Endodermal cell (in vitro differentiated cells): ENCODE measurements at regions not wholly inside any gene's neighbourhood (a gene's known extent, or its start where the extent isn't known, plus 50 kb on each side); places are given as distances from the start of the nearest gene placed in this dataset.

Source experiments
- DNase-seq: peaks from one replicate; pipeline ENCODE4 v3.0.0-alpha.2; 2017
- H3K27ac ChIP-seq: 2 replicates; pipeline ENCODE4 v1.5.1; 2013; ENCODE audit warnings: mild to moderate bottlenecking, low read depth, low read length, moderate library complexity
- H3K27me3 ChIP-seq: 2 replicates; pipeline ENCODE4 v1.6.1; 2013; ENCODE audit warnings: mild to moderate bottlenecking, low read length, moderate library complexity; ENCODE audit not compliant: insufficient read depth, control insufficient read depth, poor library complexity, severe bottlenecking
- H3K36me3 ChIP-seq: 2 replicates; pipeline ENCODE4 v1.7.0; 2013; ENCODE audit warnings: mild to moderate bottlenecking, low read length, moderate library complexity; ENCODE audit not compliant: control insufficient read depth, insufficient read depth
- H3K4me1 ChIP-seq: one replicate; pipeline ENCODE4 v1.7.0; 2013; ENCODE audit warnings: low read length; ENCODE audit not compliant: control insufficient read depth, insufficient read depth
- H3K4me3 ChIP-seq: 2 replicates; pipeline ENCODE4 v1.5.1; 2013; ENCODE audit warnings: mild to moderate bottlenecking, low read length, moderate library complexity
- H3K9ac ChIP-seq: 2 replicates; pipeline ENCODE4 v1.6.1; 2013; ENCODE audit warnings: mild to moderate bottlenecking, low read length, moderate library complexity; ENCODE audit not compliant: poor library complexity, severe bottlenecking; ENCODE audit errors: extremely low read depth
- H3K9me3 ChIP-seq: 2 replicates; pipeline ENCODE4 v1.6.1; 2013; ENCODE audit warnings: mild to moderate bottlenecking, low read length, moderate library complexity; ENCODE audit not compliant: control insufficient read depth
- H3K27ac Mint-ChIP-seq: 2 replicates; pipeline ENCODE4 v1.8.0; 2020; ENCODE audit warnings: mixed read lengths
- H3K27me3 Mint-ChIP-seq: 2 replicates; pipeline ENCODE4 v1.8.0; 2021; ENCODE audit warnings: mild to moderate bottlenecking, mixed read lengths; ENCODE audit not compliant: insufficient read depth
- H3K36me3 Mint-ChIP-seq: 2 replicates; pipeline ENCODE4 v1.8.0; 2020; ENCODE audit warnings: low read depth, mixed read lengths
- H3K4me1 Mint-ChIP-seq: 2 replicates; pipeline ENCODE4 v1.8.0; 2020; ENCODE audit warnings: mixed read lengths
- H3K4me3 Mint-ChIP-seq: 2 replicates; pipeline ENCODE4 v1.8.0; 2020; ENCODE audit warnings: mild to moderate bottlenecking, moderate library complexity, mixed read lengths
- H3K9me3 Mint-ChIP-seq: 2 replicates; pipeline ENCODE4 v1.8.0; 2020; ENCODE audit warnings: mild to moderate bottlenecking, mixed read lengths
- WGBS, 2 experiments: methylation state at CpG; one replicate each; pipeline versions ENCODE4 v1.1.5 to v1.1.7; 2013; ENCODE audit warnings: missing lambda C conversion rate in 2 of 2, mixed read lengths in 1 of 2; ENCODE audit not compliant: insufficient coverage in 1 of 2, insufficient read length in 1 of 2; 5-methylcytosine and 5-hydroxymethylcytosine counted together
- TF ChIP-seq, protein P1 (sequence below): fragments of 200-600 bp; sonication (generic); conservative IDR thresholded peaks from 2 replicates; pipeline ENCODE4 v1.5.0; 2021; ENCODE audit warnings: antibody characterized with exemption, mild to moderate bottlenecking

GRCh38 chr4:155450676-155451075 is 73.9 kb upstream of the MAP9 start:
- H3K27me3 ChIP-seq, result peaks cover 26% of the 10 kb centered on the region
- no peaks in the 10 kb centered on the region for H3K4me1 ChIP-seq
- H3K4me1 Mint-ChIP-seq, result no peaks in the 10 kb centered on the region
- TF ChIP-seq, protein P1, sequence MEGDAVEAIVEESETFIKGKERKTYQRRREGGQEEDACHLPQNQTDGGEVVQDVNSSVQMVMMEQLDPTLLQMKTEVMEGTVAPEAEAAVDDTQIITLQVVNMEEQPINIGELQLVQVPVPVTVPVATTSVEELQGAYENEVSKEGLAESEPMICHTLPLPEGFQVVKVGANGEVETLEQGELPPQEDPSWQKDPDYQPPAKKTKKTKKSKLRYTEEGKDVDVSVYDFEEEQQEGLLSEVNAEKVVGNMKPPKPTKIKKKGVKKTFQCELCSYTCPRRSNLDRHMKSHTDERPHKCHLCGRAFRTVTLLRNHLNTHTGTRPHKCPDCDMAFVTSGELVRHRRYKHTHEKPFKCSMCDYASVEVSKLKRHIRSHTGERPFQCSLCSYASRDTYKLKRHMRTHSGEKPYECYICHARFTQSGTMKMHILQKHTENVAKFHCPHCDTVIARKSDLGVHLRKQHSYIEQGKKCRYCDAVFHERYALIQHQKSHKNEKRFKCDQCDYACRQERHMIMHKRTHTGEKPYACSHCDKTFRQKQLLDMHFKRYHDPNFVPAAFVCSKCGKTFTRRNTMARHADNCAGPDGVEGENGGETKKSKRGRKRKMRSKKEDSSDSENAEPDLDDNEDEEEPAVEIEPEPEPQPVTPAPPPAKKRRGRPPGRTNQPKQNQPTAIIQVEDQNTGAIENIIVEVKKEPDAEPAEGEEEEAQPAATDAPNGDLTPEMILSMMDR, result no peak
- DNase-seq, result no peak
- no peak overlapping the region for H3K4me3 Mint-ChIP-seq
- peaks cover 19% of the 10 kb centered on the region for H3K27me3 Mint-ChIP-seq
- H3K27ac Mint-ChIP-seq, result no peak overlapping the region
- no peak overlapping the region for H3K27ac ChIP-seq
- H3K9me3 Mint-ChIP-seq, result no peaks in the 10 kb centered on the region
- H3K9ac ChIP-seq, result no peak overlapping the region
- H3K9me3 ChIP-seq, result no peaks in the 10 kb centered on the region
- no peaks in the 10 kb centered on the region for H3K36me3 ChIP-seq
- 98 to 100% methylated on average over 2 of the region's 2 CpGs for WGBS, 2 experiments
- no peaks in the 10 kb centered on the region for H3K36me3 Mint-ChIP-seq
- no peak overlapping the region for H3K4me3 ChIP-seq

DNA sequence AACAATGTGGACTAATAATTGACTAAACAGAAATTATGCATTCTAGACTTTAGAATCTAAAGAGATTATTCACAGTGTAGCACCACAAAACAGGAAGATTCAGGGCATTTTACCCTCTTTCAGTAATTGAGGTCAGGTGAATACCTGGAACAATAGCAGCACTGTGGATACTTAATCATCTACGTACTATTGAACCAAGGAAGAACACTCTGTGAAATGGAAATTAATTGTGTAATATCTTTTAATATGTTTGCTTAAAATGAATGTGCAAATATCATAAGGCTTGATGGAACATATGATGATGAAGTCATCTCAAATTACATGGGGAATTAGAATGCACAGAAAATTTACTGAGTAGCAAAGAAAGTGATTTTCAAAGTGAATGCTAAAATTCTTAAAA is 68.5 kb upstream of the MAP9 start:
- 100% methylated on average over 1 of the region's 1 CpG for WGBS, 2 experiments
- H3K9ac ChIP-seq, result no peak overlapping the region
- no peaks in the 10 kb centered on the region for H3K4me1 ChIP-seq
- peaks cover 4% of the 10 kb centered on the region for H3K4me1 Mint-ChIP-seq
- H3K27me3 Mint-ChIP-seq, result peaks cover 46% of the 10 kb centered on the region
- H3K36me3 ChIP-seq, result no peaks in the 10 kb centered on the region
- no peak overlapping the region for H3K27ac ChIP-seq
- TF ChIP-seq, protein P1, result no peak
- H3K27me3 ChIP-seq, result peaks cover 57% of the 10 kb centered on the region
- no peak overlapping the region for H3K4me3 Mint-ChIP-seq
- DNase-seq, result no peak
- no peaks in the 10 kb centered on the region for H3K36me3 Mint-ChIP-seq
- H3K4me3 ChIP-seq, result no peak overlapping the region
- no peak overlapping the region for H3K27ac Mint-ChIP-seq
- H3K9me3 Mint-ChIP-seq, result no peaks in the 10 kb centered on the region
- H3K9me3 ChIP-seq, result no peaks in the 10 kb centered on the region

DNA sequence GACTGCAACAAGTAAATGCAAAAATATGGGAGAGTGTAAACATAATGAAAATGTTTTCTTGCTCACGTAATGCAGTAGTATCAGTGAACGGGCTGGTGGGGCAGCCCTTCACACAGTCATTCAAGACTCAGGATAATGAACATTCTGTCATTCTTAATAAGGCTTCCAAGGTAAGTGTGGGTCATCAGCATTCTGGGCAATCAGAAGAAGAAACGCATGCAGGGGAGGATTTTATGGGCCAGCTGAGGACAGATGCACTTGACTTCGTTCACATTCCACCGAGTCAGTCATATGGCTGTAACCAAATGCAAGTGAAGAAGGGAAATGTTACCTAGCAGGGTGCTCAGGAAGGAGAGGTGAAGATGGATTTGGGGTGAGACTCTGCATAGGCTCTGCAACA is 68.0 kb upstream of the MAP9 start:
- no peaks in the 10 kb centered on the region for H3K36me3 ChIP-seq
- Mint-ChIP-seq H3K36me3 (no peaks in the 10 kb centered on the region), H3K27me3 (peaks cover 52% of the 10 kb centered on the region), H3K4me3 (no peak overlapping the region), H3K9me3 (no peaks in the 10 kb centered on the region), H3K4me1 (peaks cover 4% of the 10 kb centered on the region), H3K27ac (no peak overlapping the region)
- no peaks in the 10 kb centered on the region for H3K9me3 ChIP-seq
- H3K4me3 ChIP-seq, result no peak overlapping the region
- H3K4me1 ChIP-seq, result no peaks in the 10 kb centered on the region
- no peak overlapping the region for H3K27ac ChIP-seq
- H3K9ac ChIP-seq, result no peak overlapping the region
- no peak for DNase-seq
- TF ChIP-seq, protein P1, result no peak
- peaks cover 56% of the 10 kb centered on the region for H3K27me3 ChIP-seq
- WGBS, 2 experiments, result 93 to 97% methylated on average over 4 to 5 of the region's 5 CpGs
